Activated CD4-positive, alpha-beta T cell treated with anti-CD3 and anti-CD28 coated beads for 48 hours (primary cell): ENCODE measurements at regions not wholly inside any gene's neighbourhood (a gene's known extent, or its start where the extent isn't known, plus 50 kb on each side); places are given as distances from the start of the nearest gene placed in this dataset.

Experiments used
- DNase-seq: peaks from one replicate; pipeline ENCODE4 v3.0.0-alpha.2; 2020

DNA sequence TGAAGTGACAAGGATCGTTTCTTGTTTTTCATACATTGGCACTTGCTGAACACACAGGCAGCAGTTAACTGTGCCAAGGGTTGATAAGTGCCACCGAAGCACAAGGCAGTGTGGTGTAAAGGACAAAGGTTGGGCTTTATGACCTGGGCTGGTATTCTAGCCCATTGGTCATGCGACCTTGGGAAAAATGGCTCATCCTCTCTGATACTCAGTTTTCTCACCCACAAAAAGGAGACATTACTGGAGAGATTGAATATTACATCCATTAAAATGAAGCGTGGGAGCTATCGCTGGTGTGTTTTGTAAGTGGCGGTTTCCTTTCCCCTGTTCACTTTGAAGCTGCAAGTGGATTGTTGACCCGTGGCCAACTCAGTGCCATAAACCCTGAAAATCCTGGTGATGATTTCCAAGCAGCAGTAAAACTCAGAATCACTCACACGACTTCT is 216.9 kb downstream of the HAPSTR1 start:
- no peak for DNase-seq

DNA sequence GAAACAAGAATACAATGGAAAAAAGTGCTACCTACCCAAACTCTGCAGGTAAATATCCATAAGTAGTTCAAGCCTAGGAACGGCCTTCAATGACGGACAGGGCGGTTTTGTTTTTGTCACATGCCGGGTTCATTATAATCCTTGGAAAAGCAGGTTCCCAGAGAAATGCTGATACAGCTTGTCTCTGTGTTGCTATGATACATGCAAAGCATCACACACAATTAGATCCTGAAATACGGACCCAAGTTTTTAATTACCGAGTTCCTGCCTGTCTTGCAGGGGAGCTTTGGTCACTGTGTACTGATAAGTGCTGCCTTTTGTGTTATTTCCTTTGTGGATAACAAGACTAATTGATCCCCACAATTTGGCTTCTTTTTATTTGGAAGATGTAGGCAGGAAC is 217.4 kb downstream of the HAPSTR1 start:
- no peak for DNase-seq

DNA sequence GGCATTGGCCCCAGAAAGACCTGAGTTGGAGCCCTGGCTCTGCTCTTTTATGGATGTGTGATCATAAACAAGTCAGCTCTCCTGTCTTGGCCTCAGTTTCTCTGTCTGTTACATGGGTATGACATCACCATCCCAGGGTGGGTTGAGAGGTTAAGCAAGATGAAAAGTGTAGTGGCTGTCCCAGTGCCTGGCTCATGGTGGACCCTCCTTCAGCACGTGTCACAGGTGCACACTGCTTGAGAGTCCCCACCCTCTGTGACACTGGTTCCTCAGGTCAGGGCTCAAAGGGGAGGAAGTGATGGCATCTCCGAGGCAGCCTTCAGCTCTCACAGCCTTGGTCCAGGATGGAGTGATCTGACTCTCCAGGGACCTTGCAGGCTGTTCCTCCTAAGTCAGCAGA is 218.4 kb downstream of the HAPSTR1 start:
- no peak for DNase-seq

DNA sequence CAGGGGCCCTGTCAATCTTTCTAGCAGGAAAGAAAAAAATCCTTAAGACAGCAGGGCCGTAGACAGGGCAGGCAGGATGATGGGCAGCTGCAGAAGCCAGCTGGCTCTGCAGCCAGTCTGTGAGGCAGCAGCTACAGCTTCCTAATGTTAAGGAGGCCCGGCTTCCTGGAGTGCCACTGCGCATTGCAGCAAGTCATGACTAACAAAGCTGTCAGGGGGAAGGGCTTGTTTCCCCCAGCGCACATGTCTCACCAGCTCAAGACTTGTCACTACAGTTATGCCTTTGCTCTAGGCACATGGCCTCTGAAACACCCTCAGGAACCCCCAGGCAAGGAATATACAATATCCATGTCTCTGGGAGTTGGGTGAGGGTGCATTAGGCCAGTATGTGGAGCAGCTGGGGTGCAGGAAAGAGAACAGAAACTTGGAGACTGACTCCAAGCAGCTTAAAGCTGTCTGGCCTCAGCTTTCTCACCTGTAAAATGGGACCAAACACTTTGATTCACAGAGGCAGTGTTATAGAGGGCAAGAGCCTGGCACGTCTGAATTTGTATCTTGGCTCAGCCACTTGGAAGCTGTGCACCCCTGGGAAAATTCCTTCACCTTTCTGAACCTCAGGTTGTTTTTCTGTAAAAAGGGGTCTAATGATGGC is 220.0 kb downstream of the HAPSTR1 start:
- DNase-seq: no peak

DNA sequence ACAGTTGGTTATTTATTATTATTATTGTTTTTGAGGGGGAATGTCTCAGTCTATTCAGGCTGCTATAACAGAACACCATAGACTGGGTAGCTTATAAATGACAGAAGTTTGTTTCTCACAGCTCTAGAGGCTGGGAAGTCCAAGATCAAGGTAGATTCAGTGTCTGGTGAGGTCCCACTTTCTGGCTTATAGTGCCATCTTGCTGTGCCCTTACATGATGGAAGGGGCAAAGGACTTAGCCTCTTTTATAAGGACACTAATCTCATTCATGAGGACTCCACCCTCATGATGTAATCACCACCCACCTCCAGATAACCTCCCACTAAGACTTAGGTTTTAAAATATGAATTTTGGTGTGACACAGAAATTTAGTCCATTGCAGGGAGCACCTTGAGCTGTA is 224.6 kb downstream of the HAPSTR1 start:
- no peak for DNase-seq

DNA sequence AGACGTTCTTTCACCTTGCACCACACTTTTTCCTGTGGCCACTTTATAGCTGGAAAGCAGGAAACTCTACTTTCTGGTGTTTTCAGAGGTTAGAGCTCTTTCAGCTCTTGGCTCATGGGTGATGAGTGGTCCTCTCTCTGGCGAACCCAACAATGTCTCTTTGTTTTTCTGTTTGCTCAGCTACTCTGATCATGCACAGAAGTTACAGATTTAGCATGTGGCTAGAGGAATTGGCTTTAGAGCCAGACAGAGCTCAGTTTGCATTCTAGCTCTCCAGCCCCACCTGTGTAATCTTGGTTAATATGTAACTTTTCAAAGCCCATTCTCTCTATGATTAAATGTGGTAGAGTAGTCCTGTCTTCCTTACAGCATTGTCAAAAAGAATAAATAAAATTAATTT is 225.2 kb downstream of the HAPSTR1 start:
- no peak for DNase-seq

DNA sequence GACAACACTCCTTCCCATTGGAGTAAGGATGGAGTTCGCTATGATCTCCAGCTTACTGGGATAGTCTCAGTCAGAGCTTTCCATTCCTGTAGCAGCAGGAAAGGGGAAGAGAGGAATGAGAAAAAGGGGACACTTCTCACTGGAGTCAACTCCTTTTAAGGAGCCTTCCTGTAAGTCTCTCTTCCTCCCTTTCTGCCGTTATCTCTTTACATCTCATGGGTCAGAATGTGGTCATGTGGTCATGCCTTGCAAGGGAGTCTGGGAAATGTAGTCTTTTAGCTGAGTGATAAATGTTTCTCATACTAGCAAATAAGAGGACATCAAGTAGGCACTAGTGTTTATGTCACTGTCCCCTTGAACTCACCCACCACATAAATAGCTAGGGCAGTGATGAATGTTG is 227.3 kb downstream of the HAPSTR1 start:
- no peak for DNase-seq

DNA sequence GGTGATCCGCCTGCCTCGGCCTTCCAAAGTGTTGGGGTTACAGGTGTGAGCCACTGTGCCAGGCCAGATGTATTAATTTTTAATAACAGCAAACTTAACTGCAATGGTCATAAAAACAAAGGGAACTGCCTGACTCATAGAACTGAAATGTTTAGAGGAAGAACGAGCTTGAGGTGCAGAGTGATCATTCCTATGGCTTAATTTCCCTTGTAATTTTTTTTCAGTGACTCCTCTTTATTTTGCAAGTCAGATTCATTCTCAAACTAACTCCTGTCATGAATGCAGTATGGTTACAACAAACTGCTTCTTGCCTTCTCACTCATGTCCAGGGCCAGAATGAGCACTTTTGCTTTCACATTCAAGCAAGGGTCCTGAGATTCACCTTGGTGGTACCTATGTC is 231.3 kb downstream of the HAPSTR1 start:
- DNase-seq: no peak

DNA sequence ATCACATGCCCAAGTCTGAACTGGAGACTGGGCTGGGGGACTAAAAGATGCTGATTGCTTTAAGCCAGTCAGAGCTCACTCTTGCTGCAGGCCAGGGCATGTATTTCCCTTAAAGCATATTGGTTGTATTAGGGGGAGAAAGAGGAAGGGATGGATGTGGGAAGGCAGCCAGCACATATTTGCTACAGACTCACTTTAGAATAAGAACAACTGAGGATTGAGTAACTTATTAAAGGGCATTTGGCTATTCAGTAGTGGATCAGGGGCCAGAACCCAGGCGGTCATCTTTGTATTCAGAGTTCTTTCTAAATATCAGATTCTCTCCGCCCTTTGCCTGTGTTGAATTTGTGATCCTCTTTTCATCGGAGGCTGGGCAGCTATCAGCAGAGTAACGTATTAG is 231.7 kb downstream of the HAPSTR1 start:
- no peak for DNase-seq

DNA sequence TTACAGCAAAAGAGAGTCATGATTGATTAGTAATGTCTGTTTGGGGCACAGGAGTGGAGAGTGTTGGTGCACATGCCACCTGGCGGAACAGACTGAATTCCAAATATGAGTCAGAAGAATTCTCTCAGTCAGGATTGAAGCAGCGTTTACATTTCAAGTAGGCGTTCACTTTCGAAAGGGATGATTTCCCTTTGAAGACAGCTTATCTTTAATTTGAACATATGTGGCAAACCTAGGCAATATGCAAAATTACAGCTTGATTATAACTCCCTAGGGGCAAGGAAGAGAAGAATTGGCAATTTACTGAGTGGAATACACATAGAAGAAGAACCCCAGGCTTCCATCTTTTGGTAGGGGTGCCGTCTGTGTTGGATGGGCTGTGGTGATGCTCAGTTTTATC is 235.8 kb downstream of the HAPSTR1 start:
- DNase-seq: no peak

DNA sequence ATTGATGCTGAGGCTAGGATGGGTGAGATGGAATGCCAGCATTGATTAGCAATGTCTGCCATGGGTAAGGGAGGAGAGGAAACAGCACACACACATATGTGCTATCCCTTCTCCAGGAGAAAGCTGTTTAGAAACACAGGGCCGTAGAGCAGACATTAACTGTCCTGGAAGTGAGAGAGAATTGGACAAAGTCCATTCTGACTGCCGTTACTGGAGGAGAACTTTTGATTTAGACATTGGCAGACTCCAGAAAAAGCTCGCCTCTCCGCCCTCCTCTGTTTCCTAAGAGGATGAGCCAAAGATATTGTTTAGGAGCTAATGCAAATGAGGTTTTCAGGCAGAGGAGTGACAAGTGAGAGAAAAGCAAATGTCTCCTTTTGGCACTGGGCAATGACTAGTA is 237.0 kb downstream of the HAPSTR1 start:
- DNase-seq: no peak

DNA sequence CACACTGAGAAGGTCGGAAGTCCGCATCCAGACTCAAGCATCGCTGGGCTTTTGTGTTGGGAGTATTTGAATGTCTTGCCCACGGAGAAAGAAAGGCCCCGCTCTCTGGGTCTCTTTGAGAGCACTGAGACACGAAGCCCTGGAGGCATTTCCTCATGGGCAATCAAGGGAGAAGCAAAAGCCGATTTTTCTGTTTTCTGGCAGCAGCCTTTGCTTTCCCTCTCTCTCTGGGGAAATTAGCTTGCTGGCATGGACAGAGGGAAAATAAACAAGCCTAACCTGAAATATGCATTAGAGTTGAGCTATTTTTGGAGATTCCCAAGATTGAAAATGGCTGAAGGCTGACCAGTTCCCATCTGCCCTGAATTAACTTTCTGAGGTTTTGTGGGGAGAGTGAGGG is 238.7 kb downstream of the HAPSTR1 start:
- DNase-seq: no peak

DNA sequence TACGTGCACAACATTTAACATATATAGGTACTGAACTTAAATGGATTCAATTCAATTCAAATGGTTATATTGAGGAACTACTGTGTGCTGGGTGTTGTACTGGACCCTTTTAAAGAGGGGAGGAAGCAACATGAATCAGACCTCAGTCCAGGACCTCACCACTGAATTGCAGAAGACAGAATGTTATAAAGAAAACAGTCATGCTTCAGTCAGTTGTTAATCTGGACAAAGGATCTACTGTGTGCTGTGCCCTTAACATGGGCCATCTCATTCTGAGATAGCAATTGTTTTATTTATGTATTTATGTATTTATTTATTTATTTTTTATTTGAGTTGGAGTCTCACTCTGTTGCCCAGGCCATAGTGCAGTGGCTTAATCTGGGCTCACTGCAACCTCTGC is 240.1 kb downstream of the HAPSTR1 start:
- no peak for DNase-seq

DNA sequence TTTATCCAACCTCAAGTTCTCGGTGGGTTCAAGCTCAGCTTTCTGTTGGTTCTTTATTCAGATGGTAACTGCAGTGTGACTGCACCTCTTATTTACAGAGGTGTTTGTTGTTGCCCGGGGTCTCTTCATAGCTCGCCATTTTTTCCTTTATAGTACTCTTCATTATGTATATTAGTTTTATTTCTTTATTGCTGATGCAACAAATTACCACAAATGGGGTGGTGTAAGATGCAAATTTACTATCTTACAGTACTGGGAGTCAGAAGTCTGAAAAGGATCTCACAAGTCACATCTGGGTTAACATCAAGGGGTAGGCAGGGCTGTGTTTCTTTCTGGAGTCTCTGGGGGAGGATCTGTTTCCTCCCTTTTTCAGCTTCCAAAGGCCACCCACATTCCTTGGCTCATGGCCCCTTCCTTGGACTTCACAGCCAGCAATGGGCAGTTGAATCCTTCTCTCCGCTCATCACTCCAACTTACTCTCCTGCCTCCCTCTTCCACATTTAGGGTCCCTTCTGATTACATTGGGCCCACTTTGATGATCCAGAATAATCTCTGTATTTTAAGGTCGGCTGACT is 241.2 kb downstream of the HAPSTR1 start:
- DNase-seq: no peak

DNA sequence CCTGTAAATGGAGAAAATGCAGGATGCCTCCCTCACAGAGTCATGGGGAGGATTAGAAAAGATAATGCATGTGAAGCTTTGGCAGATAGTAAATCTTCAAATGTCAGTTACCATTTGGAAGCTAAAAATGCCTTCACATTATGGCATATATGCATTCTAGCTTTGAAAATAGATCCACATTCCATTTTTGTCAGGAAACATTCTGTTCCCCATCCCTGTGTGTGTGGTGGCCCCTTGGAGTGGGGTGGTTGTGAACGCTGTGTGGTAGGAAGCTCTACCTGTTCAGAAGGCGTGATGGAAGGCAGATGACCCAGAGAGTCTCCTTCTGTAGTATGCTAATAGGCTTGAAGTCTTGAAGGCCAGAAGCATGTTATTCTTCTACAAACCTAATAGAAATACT is 242.0 kb downstream of the HAPSTR1 start:
- no peak for DNase-seq

DNA sequence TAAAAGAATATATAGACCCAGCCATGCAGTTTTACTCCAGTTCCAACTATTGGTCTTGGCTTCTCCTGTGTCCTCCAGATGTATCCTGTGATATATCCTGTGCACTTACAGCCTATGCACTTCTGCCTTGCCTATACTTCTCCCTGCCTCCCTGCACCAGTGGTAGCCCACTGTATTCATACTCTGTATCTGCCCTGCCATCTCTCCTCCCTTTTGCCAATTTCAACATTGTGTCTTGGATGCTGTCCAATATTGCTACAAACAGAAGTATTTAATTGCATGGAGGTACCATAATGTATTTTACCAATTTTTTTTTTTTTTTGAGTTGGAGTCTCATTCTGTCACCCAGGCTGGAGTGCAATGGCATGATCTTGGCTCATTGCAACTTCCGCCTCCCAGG is 242.7 kb downstream of the HAPSTR1 start:
- no peak for DNase-seq

DNA sequence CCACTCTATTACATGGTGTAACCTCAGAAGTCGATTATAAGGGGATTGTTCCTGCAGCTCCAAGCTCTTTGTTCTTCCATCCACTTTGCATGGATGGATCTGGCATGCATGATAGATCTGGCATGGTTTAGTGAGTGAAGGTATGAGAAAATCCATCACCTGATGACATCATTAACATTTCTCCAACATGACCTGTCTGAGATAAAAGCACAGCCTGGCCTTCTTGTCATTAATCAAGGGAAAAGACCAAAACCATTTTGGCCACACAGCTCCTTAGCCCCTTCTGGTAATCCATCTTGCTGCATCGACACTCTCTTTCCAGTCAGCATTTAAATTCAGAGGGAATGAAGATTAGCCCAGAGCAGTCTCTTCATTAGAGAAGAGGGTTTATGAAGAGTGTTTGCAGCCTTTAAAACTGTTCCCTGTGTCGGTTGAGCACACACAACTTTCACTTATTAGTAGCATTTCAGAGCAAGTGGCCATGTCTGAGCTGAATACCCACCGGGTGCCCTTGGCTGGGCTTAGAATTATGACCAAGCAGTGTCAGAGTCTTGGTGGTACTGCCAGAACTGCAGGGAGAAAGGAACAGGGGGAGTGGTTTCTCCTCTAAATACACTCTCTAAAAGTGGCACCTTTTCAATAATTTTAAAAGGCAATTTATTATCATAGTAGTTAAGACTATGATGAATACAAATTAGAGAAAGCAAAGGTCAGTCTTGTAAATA is 246.0 kb downstream of the HAPSTR1 start:
- DNase-seq: no peak

DNA sequence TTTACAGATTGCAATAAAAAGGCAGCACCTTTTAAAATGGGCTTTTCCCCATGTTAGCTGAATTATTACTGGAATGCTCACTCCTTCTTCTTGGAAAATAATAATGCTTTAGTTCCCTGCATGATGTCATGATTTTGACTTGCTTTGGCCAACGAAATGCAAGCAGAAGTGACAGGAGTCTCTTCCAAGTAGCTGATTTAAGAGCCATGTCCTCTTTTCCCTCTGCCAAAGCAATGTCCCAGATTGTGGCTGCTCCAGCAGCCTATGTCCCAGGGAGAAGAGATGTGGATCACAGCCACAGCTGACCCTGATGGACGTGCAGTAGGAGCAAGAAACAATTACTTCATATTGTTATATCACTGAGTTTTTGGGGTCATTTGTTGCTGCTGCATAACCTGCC is 246.6 kb downstream of the HAPSTR1 start:
- DNase-seq: no peak

DNA sequence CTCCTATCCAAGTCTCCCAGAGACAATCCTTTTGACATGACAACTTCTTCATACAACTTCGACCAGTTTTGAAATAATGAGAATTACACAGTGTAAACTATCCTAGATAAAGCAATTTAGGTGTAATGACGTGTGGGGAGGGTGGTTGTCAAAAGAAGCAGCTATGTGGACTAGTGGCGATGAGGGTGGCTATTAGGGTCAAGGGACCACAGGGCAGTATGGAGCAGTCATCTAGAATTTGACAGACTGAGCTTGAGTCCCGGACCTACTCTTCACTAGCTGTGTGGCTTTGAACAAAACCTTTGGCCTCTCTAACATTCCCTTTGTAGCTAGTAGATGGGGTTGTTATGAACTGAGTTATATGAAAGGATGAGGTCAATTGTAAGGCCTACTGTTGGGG is 247.1 kb downstream of the HAPSTR1 start:
- DNase-seq: no peak

DNA sequence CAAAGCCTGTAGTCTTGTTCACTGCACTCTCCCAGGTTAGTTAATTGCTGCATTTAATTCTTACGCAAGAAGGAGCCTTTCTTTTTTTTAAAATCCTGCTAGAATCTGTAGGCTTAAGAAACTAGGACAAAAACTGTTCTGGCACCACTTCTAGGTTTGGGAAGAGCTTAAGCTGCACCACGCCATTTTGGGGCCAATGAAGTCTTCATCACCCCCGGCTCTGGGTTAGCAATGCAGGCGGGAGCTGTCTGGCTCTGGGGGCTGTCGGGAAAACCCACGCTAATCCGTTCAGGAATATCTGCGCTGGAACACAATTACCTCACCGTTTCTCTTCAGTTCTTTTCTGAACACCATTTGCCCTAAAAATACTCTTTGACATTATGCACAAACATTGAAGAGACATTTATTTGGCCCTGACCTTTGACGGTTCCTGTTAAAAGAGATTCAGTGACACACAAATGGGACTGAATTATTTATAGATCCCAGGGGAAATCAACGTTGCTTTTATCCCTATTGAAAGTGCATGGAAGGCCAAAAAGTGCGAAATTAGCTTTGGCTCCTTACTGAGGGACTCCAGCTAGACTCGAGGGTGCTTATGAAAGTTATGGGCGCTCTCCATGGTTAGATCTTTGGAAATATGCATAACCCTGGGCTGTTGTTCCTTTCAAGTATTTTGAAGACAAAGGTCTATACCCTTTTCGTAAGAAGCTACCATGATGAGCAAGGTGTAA is 249.2 kb downstream of the HAPSTR1 start:
- no peak for DNase-seq

DNA sequence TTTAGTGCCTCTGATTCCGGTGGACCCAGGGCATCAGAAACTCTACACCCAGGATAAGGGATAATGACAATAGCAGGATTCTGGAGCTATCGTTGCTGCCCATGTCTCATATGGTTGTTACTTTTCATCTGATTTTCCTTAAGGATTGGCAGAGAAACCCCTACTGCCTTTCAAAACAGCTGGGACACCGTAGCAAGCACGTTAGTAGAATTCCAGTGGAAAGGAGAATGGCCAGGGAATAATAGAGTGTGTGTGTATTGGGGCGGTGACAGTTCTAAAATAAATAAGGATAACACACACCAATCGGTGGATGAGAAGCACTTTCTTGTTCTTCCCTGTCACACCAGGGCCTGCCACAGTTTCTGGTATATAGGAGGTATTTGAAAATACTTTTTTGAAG is 251.8 kb downstream of the HAPSTR1 start:
- no peak for DNase-seq

DNA sequence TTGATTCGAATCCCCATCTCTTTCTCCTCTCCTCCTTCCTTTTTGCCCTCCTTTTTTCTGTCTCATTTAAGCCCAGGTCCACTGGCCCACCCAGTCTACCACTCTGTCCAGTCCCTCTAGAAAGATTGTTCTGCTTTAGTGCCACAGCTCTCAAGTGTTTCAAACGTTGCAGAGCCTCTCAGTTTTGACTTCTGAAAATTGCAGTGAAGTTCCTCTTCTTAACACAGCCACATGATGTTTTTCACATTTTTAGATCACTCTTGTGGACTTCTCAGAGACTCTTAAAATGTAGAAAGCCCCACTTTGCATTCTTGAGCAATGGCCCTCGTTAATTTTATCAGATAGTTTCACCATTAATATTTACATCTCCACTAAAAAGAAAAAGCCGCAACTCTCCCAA is 253.1 kb downstream of the HAPSTR1 start:
- DNase-seq: no peak

DNA sequence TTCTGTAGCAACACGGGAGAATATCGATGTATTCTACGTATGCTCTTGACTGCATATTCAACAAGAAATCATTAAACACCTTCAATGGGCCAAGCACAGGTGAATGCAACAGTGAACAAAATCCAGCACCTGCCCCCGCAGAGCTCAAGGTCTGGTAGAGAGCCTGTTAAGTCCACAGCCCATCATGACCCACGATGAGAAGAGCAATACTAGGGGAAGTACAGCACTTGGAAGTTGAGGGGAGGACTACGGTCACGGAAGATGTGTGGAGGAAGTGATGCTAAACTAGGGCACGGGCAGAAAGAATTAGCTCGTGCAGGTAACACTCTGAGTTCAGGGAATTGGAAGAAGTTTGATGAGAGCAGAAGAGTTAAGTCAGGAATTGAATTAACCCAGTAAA is 253.6 kb downstream of the HAPSTR1 start:
- DNase-seq: no peak

DNA sequence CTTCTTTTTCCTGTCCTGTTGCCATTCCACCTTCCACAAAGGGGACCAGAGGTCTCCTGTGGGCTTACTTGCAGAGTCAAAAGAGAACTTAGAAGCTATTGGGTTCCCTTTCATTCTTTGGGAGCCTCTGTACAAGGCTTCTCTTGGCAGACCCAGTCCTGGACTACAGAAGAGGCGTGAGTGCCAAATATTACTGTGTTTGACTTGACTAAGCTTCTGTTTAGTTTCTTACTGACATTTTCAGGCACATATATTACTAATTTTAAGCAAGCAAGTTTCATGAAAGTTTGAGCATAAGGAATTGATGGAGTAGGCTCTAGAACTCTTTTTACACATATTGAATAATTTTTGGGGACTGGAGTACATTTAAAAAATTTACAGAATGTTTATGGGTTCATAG is 254.4 kb downstream of the HAPSTR1 start:
- no peak for DNase-seq
